ENCODE measurements at regions not wholly inside any gene's neighbourhood (a gene's known extent, or its start where the extent isn't known, plus 50 kb on each side); places are given as distances from the start of the nearest gene placed in this dataset.

DNA sequence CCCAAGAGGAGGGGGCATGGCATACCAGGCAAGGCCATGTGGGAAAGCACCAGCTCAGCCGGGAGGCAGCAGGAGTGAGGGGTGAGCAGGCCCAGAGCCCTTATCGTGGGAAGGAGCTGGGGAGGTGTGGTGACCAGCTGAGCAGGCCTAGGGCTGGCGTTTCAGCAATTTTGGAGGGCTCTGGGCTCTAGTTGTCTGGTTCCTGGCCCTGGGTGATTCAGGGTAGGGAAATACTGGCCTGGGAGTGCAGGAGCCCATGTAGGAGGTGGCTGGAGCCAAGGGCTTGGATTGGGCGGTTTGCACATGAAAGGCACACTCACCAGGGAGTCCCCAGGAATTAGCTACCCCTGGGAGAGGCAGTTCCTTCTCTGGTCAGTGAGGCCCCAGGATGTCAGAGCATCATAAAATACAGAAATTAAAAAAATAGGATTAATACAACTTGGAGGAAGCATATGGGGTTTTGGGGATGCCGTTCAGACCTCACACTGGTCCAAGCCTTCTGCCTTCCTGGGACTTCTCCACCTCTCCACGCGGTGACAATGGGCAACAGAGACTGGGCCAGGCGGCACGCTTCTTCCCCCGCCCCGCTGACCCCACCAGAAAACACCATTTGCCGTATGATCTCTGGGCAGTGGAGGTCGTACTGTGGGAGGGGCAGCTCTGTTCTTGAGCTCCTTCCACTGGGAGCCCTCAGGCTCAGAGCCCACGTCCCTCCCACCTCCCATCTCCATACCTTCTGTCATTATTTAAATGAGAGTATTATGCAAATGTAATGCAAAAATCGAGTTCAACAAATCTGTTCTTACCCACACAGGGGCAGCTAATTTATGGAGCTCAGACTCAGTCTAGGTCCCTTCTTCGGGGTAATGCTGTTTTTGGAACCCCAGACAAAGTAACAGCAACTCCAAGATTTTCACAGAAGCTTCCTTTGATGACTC lies 133.0 kb upstream of the FAM20C start:
- Histone ChIP-seq H3K4me1 (replicated peaks in 1 of 4; ENCODE audit: control insufficient read depth in 3 of 4, insufficient read depth in 4 of 4, low read length in 3 of 4) (peaks cover 0 to 17% (median 10%) of the 10 kb centered on the region in 4 experiments; a peak in 6 of 7 replicates), H3K79me1 (ENCODE audit: low read depth, low read length) (no peaks in the 10 kb centered on the region), H3K4me3 (ENCODE audit: extremely low read depth in 1 of 4, insufficient read depth in 2 of 4, low read depth in 3 of 4, low read length in 4 of 4) (no peak overlapping the region), H2BK120ac (replicated peaks; ENCODE audit: low read depth, low read length) (no peak overlapping the region), H2AK5ac (ENCODE audit: low read depth, low read length) (peak overlapping the region; percentile 45; the same call in 1 of the 2 replicates), H3K23ac (ENCODE audit: insufficient read length) (no peak overlapping the region), H3K27ac (ENCODE audit: low read depth, low read length) (no peak overlapping the region), H4K5ac (ENCODE audit: insufficient read length, low read depth, low read length) (peak overlapping the region; percentile 8), H2BK20ac (ENCODE audit: low read length) (0 out of 2 replicates have a peak overlapping the region, but pooled peaks have one; percentile 61), H3K79me2 (ENCODE audit: control insufficient read depth in 1 of 2, insufficient read depth in 2 of 2, low read length in 2 of 2) (no peaks in the 10 kb centered on the region), H3K27me3 (replicated peaks in 1 of 4; ENCODE audit: control insufficient read depth in 3 of 4, extremely low read depth in 1 of 4, insufficient read depth in 3 of 4, low read length in 3 of 4) (no peaks in the 10 kb centered on the region), H4K8ac (ENCODE audit: extremely low read depth, insufficient read depth, low read length) (no peak overlapping the region), H4K91ac (replicated peaks; ENCODE audit: insufficient read length, low read length) (peak overlapping the region; percentile 11), H3K23me2 (ENCODE audit: low read depth, low read length) (no peaks in the 10 kb centered on the region; the same call in 1 of the 2 replicates), H3K4ac (replicated peaks; ENCODE audit: insufficient read length, low read depth, low read length) (no peak overlapping the region), H3K9ac (replicated peaks in 1 of 4; ENCODE audit: extremely low read depth in 1 of 4, low read depth in 3 of 4, low read length in 3 of 4) (no peak overlapping the region), H2AFZ (ENCODE audit: low read length) (no peak overlapping the region), H3K56ac (replicated peaks; ENCODE audit: insufficient read length, low read depth, low read length) (no peak overlapping the region), H3K14ac (ENCODE audit: insufficient read length) (no peak overlapping the region), H2BK5ac (ENCODE audit: low read depth, low read length) (peak overlapping the region; percentile 84; the same call in 1 of the 2 replicates), H4K20me1 (replicated peaks in 1 of 2; ENCODE audit: control insufficient read depth in 1 of 2, insufficient read depth in 2 of 2, low read length in 2 of 2) (no peaks in the 10 kb centered on the region), H3K4me2 (ENCODE audit: insufficient read depth in 1 of 2, low read depth in 2 of 2, low read length in 2 of 2) (peak overlapping the region; percentile 14 to 44), H2BK12ac (ENCODE audit: low read depth, low read length) (peak overlapping the region; percentile 90; the same call in 1 of the 2 replicates), H3K9me3 (ENCODE audit: insufficient read depth in 2 of 2, low read depth in 1 of 2, low read length in 1 of 2) (no peaks in the 10 kb centered on the region), H2BK15ac (ENCODE audit: low read length) (peak overlapping the region; percentile 40; the same call in 1 of the 2 replicates), H3K36me3 (ENCODE audit: control insufficient read depth in 2 of 4, insufficient read depth in 4 of 4, low read length in 3 of 4) (no peaks in the 10 kb centered on the region), H3K18ac (ENCODE audit: extremely low read depth, low read length) (peak overlapping the region; percentile 88)
- TF ChIP-seq MAX (IDR thresholded peaks at IDR 0.05) (peak; percentile 42; the same call in 1 of the 2 replicates), TBP (IDR thresholded peaks at IDR 0.05; ENCODE audit: low read depth, low read length) (0 out of 2 replicates have a peak, but pooled peaks have one; percentile 13), SRF (IDR thresholded peaks at IDR 0.05; ENCODE audit: low read depth, low read length) (no peak), KDM5A (IDR thresholded peaks at IDR 0.05; ENCODE audit: low read length) (no peak)
- DNase-seq (ENCODE audit: low read depth in 1 of 2, low spot score in 2 of 2): peak in 1 of 2 experiments; percentile 49
- peak; percentile 7 for FAIRE-seq
- ChIA-PET CTCF (ENCODE audit: partially characterized antibody) (interaction anchor here (0.8 to 4.4 kb wide), 16 partner anchors 9 to 207 kb away, joined by 3 to 20 read pairs (median 4); no protein-coding TSS in a partner anchor), POLR2A (ENCODE audit: partially characterized antibody) (interaction anchor here (0.9 to 2.3 kb wide), 2 partner anchors 8 to 37 kb away, joined by 3 to 9 read pairs; no protein-coding TSS in a partner anchor)
- 69% methylated on average over 16 of the region's 16 CpGs; no CpG with 5 or more reads in 1 of the 2 experiments for whole genome bisulfite sequencing, 2 experiments (ENCODE audit: extremely low coverage in 1 of 2, insufficient coverage in 1 of 2, insufficient read length in 1 of 2, insufficient replicate concordance in 2 of 2, low coverage in 1 of 2, low lambda C conversion rate in 2 of 2, missing lambda C conversion rate in 1 of 2)

All from H1 (cell line).